HG02870 (cell line): ENCODE measurements at regions not wholly inside any gene's neighbourhood (a gene's known extent, or its start where the extent isn't known, plus 50 kb on each side); places are given as distances from the start of the nearest gene placed in this dataset.

Source experiments
- ATAC-seq: cut with Tn5 transposase; IDR thresholded peaks from one replicate; pipeline ENCODE4 v1.9.1; 2021; ENCODE audit warnings: mild to moderate bottlenecking, moderate library complexity; ENCODE audit not compliant: unreplicated experiment

DNA sequence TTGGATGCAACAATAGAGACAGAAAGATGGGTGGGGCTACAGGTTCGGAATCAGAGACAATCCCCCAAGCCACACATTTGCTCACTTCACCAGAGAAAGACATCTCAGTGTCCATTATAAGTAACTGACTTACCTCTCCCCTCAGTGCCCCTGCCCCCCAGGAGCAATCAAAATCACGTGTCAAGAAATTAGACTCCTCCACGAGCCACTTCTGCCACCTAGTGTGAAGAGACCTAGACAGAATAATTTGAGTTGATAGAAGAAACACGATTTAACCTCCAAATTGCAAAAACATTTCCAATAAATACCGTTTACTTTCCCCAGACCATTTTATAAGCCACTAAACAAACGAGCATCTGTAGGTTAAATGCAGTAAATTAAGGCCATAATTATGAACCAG is 123.2 kb downstream of the SLC30A10 start:
- ATAC-seq = no peak

DNA sequence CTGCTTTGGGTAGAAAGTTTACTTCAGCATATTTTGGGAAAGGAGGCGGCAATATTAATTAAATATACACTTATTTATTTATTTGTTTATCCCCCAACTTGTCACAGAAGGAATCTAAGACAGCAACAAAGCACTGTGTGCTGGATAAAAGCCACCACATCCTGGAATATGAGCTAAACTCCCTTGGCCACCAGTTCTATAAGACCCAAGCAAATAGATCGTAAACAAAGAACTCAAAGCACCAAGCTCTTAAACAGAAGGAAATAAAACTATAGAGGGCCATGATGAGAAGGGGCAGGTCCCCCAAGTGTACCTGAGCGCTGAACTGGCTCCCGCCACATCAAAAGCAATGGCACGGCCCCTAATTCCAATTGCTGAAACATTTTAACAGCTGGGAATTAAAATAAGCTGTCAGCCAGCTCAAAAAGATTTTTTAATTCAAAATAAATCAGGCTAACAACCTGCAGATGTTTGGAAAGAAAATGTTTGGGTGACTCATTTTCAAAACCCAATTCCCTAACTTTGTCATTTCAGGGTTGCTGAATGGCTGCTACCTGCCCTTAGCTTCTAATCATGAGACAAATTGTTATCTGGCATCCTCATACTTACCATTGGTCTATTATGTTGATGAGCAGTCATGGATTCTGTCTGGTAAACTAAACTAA is 127.1 kb downstream of the SLC30A10 start:
- no peak for ATAC-seq

DNA sequence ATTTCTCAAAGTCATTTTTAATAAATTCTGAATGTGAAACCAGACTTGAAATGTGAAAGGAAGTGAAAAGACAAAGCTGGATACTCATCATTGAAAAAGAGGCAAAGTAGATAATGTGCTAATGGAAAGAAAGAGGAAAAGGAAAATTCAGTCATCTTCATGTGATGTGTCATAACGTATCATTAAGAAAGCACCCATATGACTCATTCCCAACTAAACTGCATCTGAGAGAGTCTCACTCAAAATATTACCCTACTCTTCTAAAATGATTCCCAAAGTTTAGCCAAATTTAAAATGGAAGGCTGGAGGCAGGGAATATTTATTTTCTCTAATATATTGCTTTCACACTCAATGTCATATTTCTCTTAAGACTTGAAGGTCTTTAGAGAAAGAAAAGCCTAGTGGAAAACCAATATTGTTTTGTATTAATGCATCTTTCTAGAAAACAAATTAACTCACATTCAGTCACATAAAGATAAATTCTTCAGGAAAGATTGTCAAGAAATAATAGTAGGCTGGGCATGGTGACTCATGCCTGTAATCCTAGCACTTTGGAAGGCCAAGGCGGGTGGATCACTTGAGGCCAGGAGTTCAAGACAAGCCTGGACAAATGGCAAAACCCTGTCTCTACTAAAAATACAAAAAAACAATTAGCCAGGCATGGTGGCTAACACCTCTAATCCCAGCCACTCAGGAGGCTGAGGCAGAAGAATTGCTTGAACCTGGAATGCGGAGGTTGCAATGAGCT is 129.9 kb downstream of the SLC30A10 start:
- peak; percentile 61 for ATAC-seq

DNA sequence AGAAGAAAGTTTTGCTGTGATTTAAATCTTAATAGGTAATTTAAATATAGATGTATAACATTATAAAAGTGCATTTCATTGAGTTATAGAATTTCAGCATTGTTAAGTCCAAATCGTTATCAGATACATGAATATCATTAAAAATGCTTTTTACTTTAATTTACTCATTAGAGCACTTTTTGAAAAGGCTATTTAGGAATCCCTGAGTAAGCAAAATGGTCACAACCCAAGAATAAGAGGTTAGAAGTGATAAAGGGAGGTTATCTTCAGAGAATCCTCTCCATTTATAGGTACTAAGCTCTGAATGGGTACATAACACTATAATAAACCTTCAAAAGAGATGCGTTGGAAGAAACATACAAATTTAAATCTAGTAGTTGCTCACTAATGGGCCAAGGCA is 130.7 kb downstream of the SLC30A10 start:
- no peak for ATAC-seq

DNA sequence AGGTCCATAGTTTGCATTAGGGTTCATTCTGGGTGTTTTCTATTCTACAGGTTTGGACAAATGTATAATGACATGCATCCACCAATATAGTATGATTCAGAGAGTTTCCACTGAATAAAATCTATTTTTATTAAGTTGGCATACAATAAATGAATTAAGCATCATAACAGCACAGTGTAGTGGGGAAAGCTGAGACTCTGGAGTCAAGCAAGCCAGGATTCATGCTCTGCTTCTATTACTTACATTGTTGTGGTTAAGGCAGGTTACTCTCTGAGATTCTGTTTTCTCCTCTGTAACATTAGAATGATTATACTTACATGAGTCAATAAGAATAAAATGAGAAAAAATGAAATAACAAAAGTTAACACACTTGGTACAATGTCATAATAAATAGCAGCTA is 131.3 kb downstream of the SLC30A10 start:
- ATAC-seq = no peak

DNA sequence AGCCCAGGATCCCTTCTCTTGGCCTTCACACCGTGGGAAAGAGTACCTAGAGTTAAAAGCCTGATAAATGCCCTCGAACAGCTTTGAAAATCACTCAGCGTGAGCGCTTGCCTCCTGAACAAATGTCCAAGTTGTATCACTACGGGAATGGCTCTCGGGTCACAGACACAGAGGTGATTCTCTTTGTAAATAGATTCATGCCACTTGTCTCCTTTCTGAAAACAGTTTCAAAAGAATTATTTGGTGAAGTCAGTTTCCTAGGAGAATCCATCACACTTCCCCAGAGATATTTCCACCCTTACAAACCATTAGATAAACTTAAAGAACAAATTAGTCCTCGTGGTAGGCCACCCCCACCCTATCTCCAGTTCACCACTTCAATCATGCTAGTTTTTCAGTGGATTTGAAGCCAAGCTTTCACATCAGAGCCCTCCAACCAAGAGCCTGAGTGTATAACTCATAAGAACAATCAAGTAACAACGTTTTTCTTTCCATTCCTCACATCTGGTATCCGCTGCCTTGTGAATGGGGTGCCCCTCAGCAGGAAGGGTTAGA is 132.9 kb downstream of the SLC30A10 start:
- ATAC-seq = no peak

DNA sequence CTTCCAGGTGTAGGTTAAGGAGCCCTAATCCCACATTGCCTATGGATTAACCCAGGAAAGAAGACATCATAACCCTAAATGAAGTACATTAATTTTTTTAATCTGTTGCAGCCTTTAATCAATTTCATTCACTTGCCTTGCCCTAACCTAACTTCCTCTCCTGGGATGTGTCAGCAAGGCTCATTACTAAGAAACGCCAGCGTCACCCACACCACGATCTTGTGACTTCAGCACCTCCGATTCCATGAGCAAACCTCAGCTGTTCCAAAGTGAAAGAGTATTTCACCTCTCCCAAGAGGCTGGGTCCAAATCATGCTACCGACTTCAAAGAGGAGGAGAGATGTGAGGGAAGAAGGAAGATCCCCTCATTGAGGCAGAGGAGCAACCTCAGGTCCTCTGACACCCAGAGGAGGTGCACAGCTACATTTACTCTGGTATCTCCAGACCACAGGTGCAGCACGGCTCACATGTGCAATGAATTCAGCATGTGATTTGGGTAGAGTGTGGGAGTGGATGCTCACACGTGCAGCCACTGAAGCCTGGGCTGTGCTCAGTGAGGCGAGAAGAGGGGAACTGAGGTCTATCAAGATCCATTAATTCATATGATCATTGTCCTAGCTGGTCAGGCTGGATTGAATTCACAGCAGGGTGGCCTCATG is 134.1 kb downstream of the SLC30A10 start:
- ATAC-seq = no peak

DNA sequence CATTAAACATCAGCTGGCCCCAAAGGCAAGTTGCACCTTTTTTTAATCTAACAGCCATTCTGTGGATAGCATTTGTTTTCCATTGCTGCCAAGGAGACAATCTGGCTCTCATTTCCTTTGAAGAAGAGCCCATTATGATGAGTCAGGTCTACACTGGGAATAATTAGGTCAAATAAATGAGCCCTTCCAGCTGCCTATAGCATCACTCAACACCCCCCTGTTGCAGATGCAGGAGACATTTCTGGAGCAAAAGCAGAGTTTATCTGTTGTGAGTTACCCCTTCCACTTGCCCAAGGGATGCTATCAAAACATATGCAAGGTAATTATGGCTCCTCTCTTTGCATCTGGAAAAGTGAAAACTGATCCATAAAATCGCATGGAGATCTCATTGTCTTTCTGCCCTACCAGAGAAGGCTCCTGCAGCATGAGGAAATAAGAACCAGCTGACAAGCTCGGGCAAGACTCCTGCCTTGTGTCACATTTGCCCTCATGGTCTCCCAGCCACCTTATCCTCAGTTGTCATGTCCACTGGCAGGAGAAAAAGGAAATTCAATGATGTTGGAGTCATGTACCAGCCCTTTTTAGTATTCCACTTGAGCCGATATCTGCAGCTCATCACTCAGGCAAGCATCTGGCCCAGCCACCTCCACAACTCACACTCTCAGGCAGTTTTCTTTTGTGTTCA is 135.9 kb downstream of the SLC30A10 start:
- no peak for ATAC-seq

DNA sequence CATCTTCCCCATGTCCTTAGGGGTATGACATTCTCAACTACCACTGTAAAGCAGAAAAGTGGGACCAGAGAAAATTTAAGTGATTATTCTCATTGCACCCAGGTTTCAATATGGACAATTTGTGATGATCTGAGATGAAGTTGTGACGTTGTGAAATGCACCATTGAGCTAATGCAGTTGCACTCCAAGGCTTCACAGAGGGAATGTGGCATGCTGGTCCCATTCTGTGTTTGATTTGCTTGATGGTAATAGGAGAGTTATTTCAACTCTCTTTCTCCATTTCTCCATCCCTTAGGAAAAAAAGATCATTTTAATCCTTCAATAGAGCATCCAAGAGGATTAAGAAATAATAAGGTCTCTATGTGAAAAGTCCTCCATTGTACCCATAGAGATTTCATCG is 136.6 kb downstream of the SLC30A10 start:
- no peak for ATAC-seq

DNA sequence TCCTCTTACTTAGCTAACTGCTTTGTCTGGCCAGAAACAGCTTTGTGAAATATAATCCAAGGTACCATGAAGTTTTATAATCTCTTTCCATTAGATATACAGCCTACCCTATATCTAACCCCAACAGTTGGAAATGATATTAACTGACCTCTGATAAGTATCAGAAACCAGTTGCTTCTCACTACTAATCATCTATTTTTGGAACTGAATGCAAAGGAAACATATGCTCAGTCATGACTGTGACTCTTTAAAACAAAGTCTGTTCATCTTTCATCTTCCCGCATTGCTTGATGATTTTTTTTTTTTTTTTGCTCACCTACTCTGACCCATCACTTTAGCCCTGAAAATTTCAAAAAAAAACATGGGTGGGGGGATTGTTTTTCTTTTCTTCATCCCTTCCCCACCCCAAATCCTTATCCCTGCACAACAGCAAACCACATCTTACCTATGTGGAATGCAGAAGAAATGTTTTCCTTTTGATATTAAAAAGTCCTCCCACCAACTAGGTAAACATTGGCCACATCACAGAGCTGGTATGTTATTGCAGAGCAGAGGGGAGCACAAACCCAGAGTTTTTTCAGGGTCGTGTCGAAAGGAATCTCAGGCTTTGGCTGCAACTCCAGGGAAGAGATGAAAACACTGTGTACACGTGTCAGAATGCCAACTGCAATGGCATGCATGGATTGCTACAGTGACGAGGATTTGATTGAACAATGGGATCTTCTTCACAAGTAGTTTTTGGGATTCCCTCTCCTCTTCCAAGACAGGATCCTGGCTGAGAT is 137.3 kb downstream of the SLC30A10 start:
- no peak for ATAC-seq

DNA sequence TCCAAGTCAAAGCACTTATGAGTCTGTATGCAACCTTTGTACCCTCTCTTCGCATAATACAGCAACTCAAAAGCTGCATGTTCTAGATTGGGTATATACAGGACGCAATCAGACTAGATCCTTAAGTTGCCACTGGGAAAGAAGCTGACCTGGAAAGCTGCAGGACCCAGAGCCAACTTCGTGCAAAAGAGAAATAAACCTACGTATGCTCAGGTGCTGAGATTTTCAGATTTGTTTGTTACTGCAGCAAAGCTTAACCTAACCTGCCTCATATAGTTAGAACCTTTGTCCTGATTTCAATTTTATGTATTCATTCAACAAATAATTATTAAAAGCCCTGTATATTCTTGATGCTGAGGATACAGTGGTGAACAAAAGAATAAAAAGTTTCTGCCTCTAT is 139.7 kb downstream of the SLC30A10 start:
- ATAC-seq = no peak

DNA sequence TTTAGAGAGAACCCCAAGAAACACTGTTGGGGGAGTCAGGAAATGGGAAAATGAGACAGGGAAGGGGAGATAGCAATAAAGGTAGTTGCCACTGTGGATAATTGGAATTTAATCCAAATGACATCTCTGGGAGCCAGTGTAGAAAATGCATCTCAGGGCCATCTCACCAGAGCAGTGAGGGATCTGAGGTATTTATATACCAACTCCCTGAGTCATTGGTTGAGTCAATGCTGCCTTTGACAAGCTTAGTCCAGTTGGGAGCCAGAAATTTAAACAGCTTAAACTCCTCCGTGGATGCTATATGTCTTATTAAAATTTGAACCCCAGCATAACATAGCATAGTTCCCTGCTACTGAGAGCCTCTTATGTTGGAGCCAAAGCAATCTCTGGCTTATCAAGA is 140.3 kb downstream of the SLC30A10 start:
- ATAC-seq = no peak

DNA sequence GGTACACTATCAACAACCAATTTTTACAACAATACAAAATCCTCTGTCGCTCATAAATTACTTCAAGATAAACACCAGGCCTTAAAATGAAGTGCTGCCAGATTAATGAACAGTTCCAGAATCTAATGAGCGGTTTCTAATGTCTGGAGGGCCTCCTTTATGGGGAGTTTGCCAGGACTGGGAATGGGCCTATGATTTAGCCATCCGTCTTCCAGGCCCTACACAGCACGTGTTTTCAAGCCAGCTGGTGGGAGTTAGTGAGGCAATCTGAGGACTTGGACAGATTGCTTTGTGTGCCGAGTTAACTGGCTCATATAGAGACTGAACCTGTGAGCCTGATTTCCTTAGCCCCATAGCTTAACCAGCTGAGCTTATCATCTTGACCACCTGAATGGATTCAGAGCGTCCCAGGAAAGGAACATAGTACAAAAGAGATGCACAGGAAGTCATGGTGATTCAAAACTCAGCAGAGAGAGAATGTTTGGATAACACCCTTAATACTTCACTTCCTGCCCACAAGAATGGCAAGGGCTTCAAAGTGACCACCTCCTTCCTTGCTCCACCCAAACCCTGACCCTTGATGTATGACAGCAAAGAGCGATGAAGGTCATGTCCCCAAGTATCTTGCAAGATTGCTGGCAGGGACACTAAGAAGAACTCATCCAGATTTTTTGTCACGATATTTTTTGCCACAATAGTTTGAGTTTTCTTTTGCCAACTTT is 143.5 kb downstream of the SLC30A10 start:
- no peak for ATAC-seq

DNA sequence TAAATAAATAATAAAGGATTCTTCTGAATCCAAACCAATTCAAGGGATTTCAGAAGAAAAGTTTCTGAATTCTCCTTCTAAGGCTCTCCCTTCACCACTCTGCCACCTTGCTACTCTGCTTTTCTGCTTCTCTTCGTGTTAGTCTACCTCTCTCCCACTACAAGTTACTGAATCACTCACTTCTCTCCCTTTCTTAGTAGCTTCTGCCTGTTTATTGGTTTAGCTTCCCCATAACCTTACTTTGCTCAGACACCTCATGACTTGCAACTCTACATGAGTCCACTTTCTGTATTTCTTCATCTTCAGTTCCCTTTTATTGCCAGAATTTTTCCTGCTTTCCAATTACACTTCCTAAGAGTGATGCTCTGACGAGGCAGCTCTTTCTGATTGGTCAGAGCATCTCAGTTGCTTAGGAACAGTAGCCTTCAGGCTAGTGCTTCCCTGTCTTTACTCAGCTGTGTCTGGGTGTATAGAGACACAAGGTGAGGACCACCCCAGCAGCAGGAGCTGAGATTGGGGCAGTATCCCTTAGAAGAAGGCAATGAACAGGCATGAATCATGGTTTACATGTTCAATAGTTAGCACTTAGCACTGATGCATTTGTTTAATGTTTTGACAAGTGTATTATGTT is 144.6 kb downstream of the SLC30A10 start:
- no peak for ATAC-seq

DNA sequence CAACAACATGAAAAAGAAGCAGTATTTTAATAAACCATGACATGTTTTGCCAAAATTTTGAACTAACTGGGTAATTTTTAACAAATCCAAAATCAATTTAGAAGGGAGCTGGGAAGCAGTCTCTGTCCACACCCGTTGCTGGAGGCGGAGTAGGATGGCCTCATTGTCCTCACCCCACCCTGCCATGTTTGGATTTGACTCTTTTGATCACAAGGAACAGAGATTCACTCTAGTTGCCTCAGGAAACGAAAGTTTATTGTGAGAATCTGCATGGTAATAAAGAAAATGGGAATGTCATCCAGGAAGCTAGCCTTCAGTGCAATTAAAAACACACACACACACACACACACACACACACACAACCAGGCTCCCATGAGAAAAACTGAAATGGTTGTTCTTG is 145.4 kb downstream of the SLC30A10 start:
- no peak for ATAC-seq

DNA sequence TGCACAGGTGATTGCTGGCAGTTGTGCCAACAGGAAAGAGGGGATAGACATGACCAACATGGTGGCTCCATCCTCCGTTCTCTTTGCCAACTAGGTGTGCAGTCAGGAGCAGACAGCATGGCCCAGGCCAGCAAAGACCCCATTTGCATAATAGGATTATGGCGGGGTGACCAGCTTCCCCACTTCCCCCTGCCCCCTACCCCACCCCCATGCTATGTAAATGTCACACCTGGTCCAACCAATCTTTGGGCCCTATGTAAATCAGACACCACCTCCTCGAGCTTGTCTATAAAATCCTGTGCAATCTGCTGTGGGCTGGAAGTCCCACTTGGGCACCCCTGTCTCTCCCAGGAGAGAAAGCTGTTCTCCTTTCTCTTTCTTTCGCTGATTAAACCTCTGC is 146.0 kb downstream of the SLC30A10 start:
- ATAC-seq = no peak

DNA sequence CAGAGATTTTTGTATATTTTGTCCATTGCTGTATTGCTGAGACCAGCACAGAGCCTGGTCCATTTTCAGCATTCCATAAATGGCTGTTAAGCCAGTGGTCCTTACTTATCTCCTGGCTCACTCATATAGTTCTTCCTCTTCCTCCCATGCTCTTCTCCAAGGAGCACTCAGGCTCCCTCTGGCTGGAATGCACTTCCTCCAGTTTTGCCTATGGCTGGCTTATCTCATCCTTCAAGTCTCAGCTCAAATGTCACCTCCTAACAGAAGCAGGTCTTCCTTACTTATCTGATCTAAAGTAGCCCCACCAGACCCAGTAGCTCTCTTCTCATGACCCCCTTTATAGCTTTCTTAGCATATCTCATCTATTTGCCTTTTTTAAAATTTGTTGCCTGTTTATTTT is 146.9 kb downstream of the SLC30A10 start:
- ATAC-seq = no peak

DNA sequence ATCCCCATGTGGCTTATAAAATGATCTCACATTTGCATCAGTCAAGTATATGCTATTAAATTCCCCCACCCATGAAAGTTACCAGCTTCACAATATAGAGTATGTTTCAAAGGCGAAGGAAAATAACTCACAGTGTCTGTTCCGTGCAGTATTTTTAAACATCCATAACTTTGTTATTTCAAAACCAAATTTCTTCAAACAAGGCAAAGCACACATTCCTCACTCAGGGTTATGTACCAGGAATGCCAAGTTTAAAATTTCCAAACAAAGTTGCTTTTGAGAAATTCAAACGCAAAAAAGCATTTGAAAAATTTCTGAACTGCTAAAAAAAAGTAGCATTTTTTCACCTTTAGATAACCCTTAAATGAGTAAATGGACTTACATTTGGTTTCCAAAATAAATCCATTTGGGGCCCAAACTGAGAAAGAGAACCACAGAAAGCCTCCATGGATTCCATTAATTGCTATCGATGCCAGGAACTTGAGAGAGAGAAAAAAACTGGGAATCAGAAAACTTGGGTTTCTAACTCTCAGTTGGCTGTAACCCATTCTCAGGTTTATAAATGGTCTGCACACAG is 149.5 kb downstream of the SLC30A10 start:
- ATAC-seq = no peak

DNA sequence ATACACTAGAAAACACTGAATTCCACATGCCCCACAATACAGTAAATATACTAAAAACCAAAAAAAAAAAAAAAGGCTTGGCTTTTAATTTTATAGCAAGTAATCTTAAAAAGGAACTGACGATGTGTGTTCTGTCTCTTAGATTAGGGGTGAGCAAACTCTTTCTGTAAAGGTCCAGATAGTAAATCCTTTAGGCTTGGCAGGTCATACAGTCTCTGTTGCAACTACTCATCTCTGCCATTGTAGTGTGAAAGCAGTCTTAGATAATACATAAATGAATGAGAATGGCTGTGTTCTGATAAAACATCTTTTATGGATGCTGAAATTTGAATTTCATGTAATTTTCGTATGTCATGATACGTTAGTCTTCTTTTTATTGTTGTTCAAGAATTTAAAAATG is 150.2 kb downstream of the SLC30A10 start:
- no peak for ATAC-seq
